RWPE1 (cell line): ENCODE measurements at regions not wholly inside any gene's neighbourhood (a gene's known extent, or its start where the extent isn't known, plus 50 kb on each side); places are given as distances from the start of the nearest gene placed in this dataset.
A peak's percentile ranks its signal among the peaks of the same experiment; 100 is the strongest.

Source experiments
- CTCF ChIA-PET: fragments of 350-600 bp; sonication (Branson Sonifier 250); formaldehyde crosslinking; extraction: SDS; loops from one replicate; lab custom pipeline; 2021; lab: Yijun Ruan, JAX
- POLR2A ChIA-PET: fragments of 400-600 bp; formaldehyde crosslinking; extraction: SDS; loops from one replicate; lab custom pipeline; 2020; ENCODE audit warnings: antibody characterized with exemption; ENCODE audit not compliant: low non-redundant PET; lab: Yijun Ruan, JAX
- DNase-seq: peaks from one replicate; pipeline ENCODE4 v3.0.0; 2012; ENCODE audit warnings: low spot score
- H3K27ac ChIP-seq: fragments of 450-650 bp; 2 replicates; pipeline ENCODE4 v1.5.1; 2017
- TF ChIP-seq, protein P1 (sequence below): fragments of 450-650 bp; conservative IDR thresholded peaks from 2 replicates; pipeline ENCODE4 v1.5.1; 2017; ENCODE audit warnings: low read depth, mild to moderate bottlenecking

DNA sequence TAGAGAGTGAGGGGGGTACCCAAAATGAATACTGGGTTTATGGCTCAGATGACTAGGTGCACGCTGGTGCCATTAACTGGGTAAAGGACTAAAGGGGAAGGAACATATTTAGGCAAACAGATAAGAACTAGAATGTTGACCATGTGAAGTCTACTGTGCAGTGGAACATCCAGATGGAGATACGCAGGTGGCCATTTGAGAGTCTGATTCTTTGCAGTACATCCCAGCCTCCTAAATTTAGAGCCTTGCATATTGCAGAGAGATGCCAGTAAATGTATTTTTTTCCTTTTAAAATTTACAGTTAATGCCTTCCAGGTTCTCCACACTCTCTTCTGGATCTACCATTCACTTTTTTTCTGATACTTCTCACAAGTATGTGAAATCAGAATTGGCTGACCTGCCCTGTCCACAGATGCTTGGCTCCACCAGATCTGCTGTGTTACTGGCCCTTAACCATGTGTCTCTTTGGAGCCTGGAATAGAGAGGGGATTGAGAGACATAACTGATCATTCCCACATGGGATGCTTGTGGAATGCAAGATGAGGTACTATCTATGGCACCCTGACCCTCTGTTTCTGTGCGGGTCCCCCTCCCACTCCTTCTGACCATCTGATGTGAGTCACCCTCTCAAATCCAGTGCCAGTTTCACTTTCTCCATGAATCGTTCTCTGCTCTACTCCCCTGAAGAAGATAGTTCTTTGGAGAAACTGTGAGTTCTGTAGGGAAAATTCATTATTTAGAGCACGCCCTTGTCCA lies 77.0 kb upstream of the NCAM1 start:
- TF ChIP-seq, protein P1, sequence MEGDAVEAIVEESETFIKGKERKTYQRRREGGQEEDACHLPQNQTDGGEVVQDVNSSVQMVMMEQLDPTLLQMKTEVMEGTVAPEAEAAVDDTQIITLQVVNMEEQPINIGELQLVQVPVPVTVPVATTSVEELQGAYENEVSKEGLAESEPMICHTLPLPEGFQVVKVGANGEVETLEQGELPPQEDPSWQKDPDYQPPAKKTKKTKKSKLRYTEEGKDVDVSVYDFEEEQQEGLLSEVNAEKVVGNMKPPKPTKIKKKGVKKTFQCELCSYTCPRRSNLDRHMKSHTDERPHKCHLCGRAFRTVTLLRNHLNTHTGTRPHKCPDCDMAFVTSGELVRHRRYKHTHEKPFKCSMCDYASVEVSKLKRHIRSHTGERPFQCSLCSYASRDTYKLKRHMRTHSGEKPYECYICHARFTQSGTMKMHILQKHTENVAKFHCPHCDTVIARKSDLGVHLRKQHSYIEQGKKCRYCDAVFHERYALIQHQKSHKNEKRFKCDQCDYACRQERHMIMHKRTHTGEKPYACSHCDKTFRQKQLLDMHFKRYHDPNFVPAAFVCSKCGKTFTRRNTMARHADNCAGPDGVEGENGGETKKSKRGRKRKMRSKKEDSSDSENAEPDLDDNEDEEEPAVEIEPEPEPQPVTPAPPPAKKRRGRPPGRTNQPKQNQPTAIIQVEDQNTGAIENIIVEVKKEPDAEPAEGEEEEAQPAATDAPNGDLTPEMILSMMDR: no peak
- CTCF ChIA-PET: no interaction called here
- H3K27ac ChIP-seq: no peak overlapping the region
- POLR2A ChIA-PET: no interaction called here
- peak; percentile 16 for DNase-seq

- H3K27ac ChIP-seq: no peak overlapping the region
- DNase-seq: peak; percentile 57
- CTCF ChIA-PET: no interaction called here
- TF ChIP-seq, protein P1: no peak
- POLR2A ChIA-PET: no interaction called here
Measured at GRCh38 chr11:112885744-112886433, 75.3 kb upstream of the NCAM1 start.

- ChIA-PET CTCF (no interaction called here), POLR2A (no interaction called here)
- H3K27ac ChIP-seq: no peak overlapping the region
- TF ChIP-seq, protein P1: no peak
- no peak for DNase-seq
Measured at GRCh38 chr11:112886434-112887370, 74.5 kb upstream of the NCAM1 start.

GRCh38 chr11:112889446-112889845 lies 71.8 kb upstream of the NCAM1 start:
- CTCF ChIA-PET: no interaction called here
- DNase-seq: no peak
- TF ChIP-seq, protein P1: no peak
- H3K27ac ChIP-seq: no peak overlapping the region
- POLR2A ChIA-PET: no interaction called here

DNA sequence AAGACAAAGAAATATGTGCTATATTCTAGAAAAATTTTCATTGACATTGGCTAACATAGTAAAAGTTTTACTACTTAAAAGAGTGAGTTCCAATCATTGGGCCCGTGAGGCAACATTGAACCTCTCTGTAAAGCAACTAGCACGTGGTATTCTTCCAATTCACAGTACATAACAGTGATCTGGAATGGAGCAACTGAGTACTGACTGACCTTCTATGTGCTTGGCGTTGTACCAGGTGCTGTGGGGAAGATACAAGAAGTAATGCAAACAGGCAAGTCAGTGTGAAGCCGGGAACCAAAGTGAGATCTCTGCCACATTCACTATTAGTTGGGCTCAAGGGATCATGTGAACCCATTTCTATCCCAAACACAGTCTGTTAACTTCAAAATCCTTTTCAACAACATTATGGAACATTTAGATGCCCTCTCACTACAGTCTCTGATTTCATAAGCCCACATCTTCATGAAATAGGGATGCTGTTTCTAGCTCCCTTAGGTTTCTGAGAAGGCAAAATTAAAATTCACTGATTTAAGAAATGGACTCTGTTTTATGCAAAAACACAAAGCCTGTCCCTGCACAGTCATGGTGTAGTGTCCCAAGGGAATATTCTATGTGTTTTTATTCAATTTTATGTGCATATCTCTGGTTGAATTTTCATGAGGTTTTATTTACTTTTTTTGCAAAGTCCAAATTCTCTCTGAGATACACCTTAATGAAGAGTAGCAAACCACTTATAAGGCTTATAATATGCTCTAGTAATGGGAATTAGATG lies 61.8 kb upstream of the NCAM1 start:
- DNase-seq: no peak
- ChIA-PET POLR2A (interaction anchor here (0.6 kb wide), 1 partner anchor 148 kb away, joined by 5 read pairs; no protein-coding TSS in a partner anchor), CTCF (interaction anchor here (0.8 kb wide), 1 partner anchor 107 kb away, joined by 3 read pairs; no protein-coding TSS in a partner anchor)
- H3K27ac ChIP-seq: no peak overlapping the region
- TF ChIP-seq, protein P1: no peak
